ENCODE measurements at regions not wholly inside any gene's neighbourhood (a gene's known extent, or its start where the extent isn't known, plus 50 kb on each side); places are given as distances from the start of the nearest gene placed in this dataset.

DNA sequence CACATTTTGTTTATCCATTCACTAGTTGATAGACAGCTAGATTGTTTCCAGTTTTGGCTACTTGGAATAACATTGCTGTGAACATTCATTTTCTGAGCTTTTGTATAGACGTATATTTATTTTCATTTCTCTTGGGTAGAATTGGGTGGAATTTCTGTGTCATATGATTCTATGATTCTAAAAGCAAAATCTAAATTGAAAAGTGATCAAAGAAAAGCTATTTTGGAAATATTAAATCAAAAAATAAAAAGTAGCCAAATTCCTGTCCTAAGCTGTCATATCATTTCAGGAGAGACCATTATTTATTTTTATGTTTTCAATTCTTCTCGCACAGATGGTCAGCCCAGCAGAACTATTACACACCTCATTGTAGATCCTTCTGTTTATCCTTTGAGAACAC is 229.2 kb downstream of the COL12A1 start:
- TF ChIP-seq ZNF274 (IDR thresholded peaks at IDR 0.05; ENCODE audit: low read depth, low read length) (no peak), YY1 (IDR thresholded peaks at IDR 0.05; ENCODE audit: insufficient read depth, insufficient read length) (no peak), SUZ12 (IDR thresholded peaks at IDR 0.05; ENCODE audit: extremely low read depth, insufficient read depth, insufficient read length) (no peak)

Data from NT2/D1 (cell line).